ENCODE measurements at regions not wholly inside any gene's neighbourhood (a gene's known extent, or its start where the extent isn't known, plus 50 kb on each side); places are given as distances from the start of the nearest gene placed in this dataset.

- Histone ChIP-seq H3F3A (ENCODE audit: insufficient read depth) (peaks cover 12% of the 10 kb centered on the region), H3K9ac (no peak overlapping the region), H3K4me1 (ENCODE audit: insufficient read depth) (peaks cover 11% of the 10 kb centered on the region), H3K27me3 (replicated peaks; ENCODE audit: insufficient read depth) (no peaks in the 10 kb centered on the region), H3K27ac (no peak overlapping the region), H3K4me3 (no peak overlapping the region), H3K9me3 (ENCODE audit: low read depth) (no peaks in the 10 kb centered on the region), H4K20me1 (ENCODE audit: insufficient read depth) (no peaks in the 10 kb centered on the region), H3K4me2 (ENCODE audit: unreplicated experiment) (no peak overlapping the region), H2AFZ (no peak overlapping the region), H3K36me3 (ENCODE audit: low read depth) (no peaks in the 10 kb centered on the region), H3K9me2 (ENCODE audit: insufficient read depth) (no peaks in the 10 kb centered on the region), H3K79me2 (ENCODE audit: insufficient read depth) (no peaks in the 10 kb centered on the region)
- in situ Hi-C loops (cut with MboI): no loop called here
- DNase-seq: no peak
- 88 to 93% methylated on average over 1 of the region's 1 CpG for WGBS, 2 experiments (ENCODE audit: low coverage in 1 of 2, low lambda C conversion rate in 2 of 2, missing lambda C conversion rate in 2 of 2)
- TF ChIP-seq EZH2 (IDR thresholded peaks at IDR 0.05; ENCODE audit: insufficient read depth, poor library complexity, severe bottlenecking) (no peak), EZH2phosphoT487 (IDR thresholded peaks at IDR 0.05; ENCODE audit: insufficient read depth, low read depth) (no peak)
Observed at GRCh38 chr6:108768166-108768555, 80.1 kb upstream of the ARMC2 start.

- H4K20me1 ChIP-seq (ENCODE audit: insufficient read depth): no peaks in the 10 kb centered on the region
Observed at GRCh38 chr6:108768792-108769524, 79.3 kb upstream of the ARMC2 start.

GRCh38 chr6:108771421-108771820 lies 76.8 kb upstream of the ARMC2 start:
- H3K4me2 ChIP-seq (ENCODE audit: unreplicated experiment): peak overlapping the region; percentile 25
- no peak overlapping the region for H3K4me3 ChIP-seq
- in situ Hi-C loops (cut with MboI): no loop called here
- H3K4me1 ChIP-seq (ENCODE audit: insufficient read depth): peaks cover 11% of the 10 kb centered on the region
- no peaks in the 10 kb centered on the region for H3K27me3 ChIP-seq (replicated peaks; ENCODE audit: insufficient read depth)
- no peaks in the 10 kb centered on the region for H3K9me3 ChIP-seq (ENCODE audit: low read depth)
- peak overlapping the region; percentile 35 for H3K27ac ChIP-seq
- no peaks in the 10 kb centered on the region for H3K79me2 ChIP-seq (ENCODE audit: insufficient read depth)
- H3F3A ChIP-seq (ENCODE audit: insufficient read depth): peaks cover 12% of the 10 kb centered on the region
- H3K9ac ChIP-seq: no peak overlapping the region
- DNase-seq: peak; percentile 78
- no peak for TF ChIP-seq EZH2phosphoT487 (IDR thresholded peaks at IDR 0.05; ENCODE audit: insufficient read depth, low read depth)
- TF ChIP-seq EZH2 (IDR thresholded peaks at IDR 0.05; ENCODE audit: insufficient read depth, poor library complexity, severe bottlenecking): no peak
- no peaks in the 10 kb centered on the region for H3K9me2 ChIP-seq (ENCODE audit: insufficient read depth)
- H2AFZ ChIP-seq: no peak overlapping the region
- WGBS, 2 experiments (ENCODE audit: low coverage in 1 of 2, low lambda C conversion rate in 2 of 2, missing lambda C conversion rate in 2 of 2): 0 to 8% methylated on average over 1 of the region's 1 CpG
- no peaks in the 10 kb centered on the region for H3K36me3 ChIP-seq (ENCODE audit: low read depth)
- H4K20me1 ChIP-seq (ENCODE audit: insufficient read depth): no peaks in the 10 kb centered on the region

More at GRCh38 chr6:108768792-108769524, 79.3 kb upstream of the ARMC2 start:
- H3F3A ChIP-seq (ENCODE audit: insufficient read depth): peaks cover 12% of the 10 kb centered on the region
- WGBS, 2 experiments (ENCODE audit: low coverage in 1 of 2, low lambda C conversion rate in 2 of 2, missing lambda C conversion rate in 2 of 2): 90 to 91% methylated on average over 10 of the region's 10 CpGs
- TF ChIP-seq EZH2phosphoT487 (IDR thresholded peaks at IDR 0.05; ENCODE audit: insufficient read depth, low read depth) (no peak), EZH2 (IDR thresholded peaks at IDR 0.05; ENCODE audit: insufficient read depth, poor library complexity, severe bottlenecking) (no peak)
- H3K4me2 ChIP-seq (ENCODE audit: unreplicated experiment): no peak overlapping the region
- H3K4me3 ChIP-seq: no peak overlapping the region
- H3K79me2 ChIP-seq (ENCODE audit: insufficient read depth): no peaks in the 10 kb centered on the region
- no peak for DNase-seq
- peaks cover 11% of the 10 kb centered on the region for H3K4me1 ChIP-seq (ENCODE audit: insufficient read depth)
- H3K27me3 ChIP-seq (replicated peaks; ENCODE audit: insufficient read depth): no peaks in the 10 kb centered on the region
- H3K27ac ChIP-seq: no peak overlapping the region
- H2AFZ ChIP-seq: no peak overlapping the region
- H3K36me3 ChIP-seq (ENCODE audit: low read depth): no peaks in the 10 kb centered on the region
- H3K9me3 ChIP-seq (ENCODE audit: low read depth): no peaks in the 10 kb centered on the region
- no peaks in the 10 kb centered on the region for H3K9me2 ChIP-seq (ENCODE audit: insufficient read depth)
- in situ Hi-C loops (cut with MboI): no loop called here
- no peak overlapping the region for H3K9ac ChIP-seq

GRCh38 chr6:108774555-108774954 lies 73.7 kb upstream of the ARMC2 start:
- Histone ChIP-seq H3K4me1 (ENCODE audit: insufficient read depth) (peaks cover 20% of the 10 kb centered on the region), H3K4me2 (ENCODE audit: unreplicated experiment) (no peak overlapping the region), H3K4me3 (no peak overlapping the region), H3K27me3 (replicated peaks; ENCODE audit: insufficient read depth) (no peaks in the 10 kb centered on the region), H2AFZ (no peak overlapping the region), H3K79me2 (ENCODE audit: insufficient read depth) (no peaks in the 10 kb centered on the region), H3K9ac (no peak overlapping the region), H3K27ac (no peak overlapping the region), H4K20me1 (ENCODE audit: insufficient read depth) (no peaks in the 10 kb centered on the region), H3K36me3 (ENCODE audit: low read depth) (no peaks in the 10 kb centered on the region), H3F3A (ENCODE audit: insufficient read depth) (peaks cover 27% of the 10 kb centered on the region), H3K9me3 (ENCODE audit: low read depth) (no peaks in the 10 kb centered on the region), H3K9me2 (ENCODE audit: insufficient read depth) (no peaks in the 10 kb centered on the region)
- no peak for DNase-seq
- in situ Hi-C loops (cut with MboI): no loop called here
- TF ChIP-seq EZH2 (IDR thresholded peaks at IDR 0.05; ENCODE audit: insufficient read depth, poor library complexity, severe bottlenecking) (no peak), EZH2phosphoT487 (IDR thresholded peaks at IDR 0.05; ENCODE audit: insufficient read depth, low read depth) (no peak)
- 98% methylated on average over 3 of the region's 3 CpGs for WGBS, 2 experiments (ENCODE audit: low coverage in 1 of 2, low lambda C conversion rate in 2 of 2, missing lambda C conversion rate in 2 of 2)
